ENCODE measurements at regions not wholly inside any gene's neighbourhood (a gene's known extent, or its start where the extent isn't known, plus 50 kb on each side); places are given as distances from the start of the nearest gene placed in this dataset.

- TF ChIP-seq POLR2AphosphoS5 (IDR thresholded peaks at IDR 0.05) (no peak), CTCF (IDR thresholded peaks at IDR 0.05) (no peak), POLR2A (IDR thresholded peaks at IDR 0.05) (no peak)
Measured at GRCh38 chr22:34973926-34974325, 92.0 kb upstream of the ISX start.
